Stimulated activated CD4-positive, alpha-beta T cell treated with anti-CD3 and anti-CD28 coated beads, Interleukin-12 subunit alpha, Interleukin-12 subunit beta, amount 100 ng/mL, for 4 hours (primary cell): ENCODE measurements at regions not wholly inside any gene's neighbourhood (a gene's known extent, or its start where the extent isn't known, plus 50 kb on each side); places are given as distances from the start of the nearest gene placed in this dataset.
"Not testable (repeated sequence)": the region's sequence is repeated elsewhere in the genome, so short reads cannot be mapped to it uniquely, and the experiment has no call there.

Experiments
- DNase-seq: peaks from one replicate; pipeline ENCODE4 v3.0.0-alpha.2; 2020

DNA sequence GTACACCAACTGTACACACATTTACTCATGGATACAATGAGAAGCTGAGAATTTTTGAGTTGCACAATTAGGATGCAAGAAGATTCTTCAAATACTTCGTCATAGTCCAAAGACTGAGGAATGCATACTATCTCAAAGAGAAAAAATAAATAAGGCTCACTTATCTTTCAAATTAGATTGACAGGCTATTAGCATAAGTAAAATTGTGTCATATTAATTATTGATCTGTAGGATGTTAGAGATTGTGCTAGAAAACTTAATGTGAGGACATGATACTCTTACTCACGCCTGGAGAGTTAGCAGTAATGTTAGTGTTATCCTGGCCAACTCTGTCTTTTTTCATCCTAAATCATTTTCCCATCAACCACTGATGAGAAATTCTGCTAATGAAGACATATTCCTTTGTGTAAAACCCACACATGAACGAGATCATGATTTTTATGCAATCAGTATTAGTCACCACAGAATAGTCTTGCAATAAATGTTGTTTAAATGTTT is 659.0 kb downstream of the LTN1 start:
- no peak for DNase-seq

DNA sequence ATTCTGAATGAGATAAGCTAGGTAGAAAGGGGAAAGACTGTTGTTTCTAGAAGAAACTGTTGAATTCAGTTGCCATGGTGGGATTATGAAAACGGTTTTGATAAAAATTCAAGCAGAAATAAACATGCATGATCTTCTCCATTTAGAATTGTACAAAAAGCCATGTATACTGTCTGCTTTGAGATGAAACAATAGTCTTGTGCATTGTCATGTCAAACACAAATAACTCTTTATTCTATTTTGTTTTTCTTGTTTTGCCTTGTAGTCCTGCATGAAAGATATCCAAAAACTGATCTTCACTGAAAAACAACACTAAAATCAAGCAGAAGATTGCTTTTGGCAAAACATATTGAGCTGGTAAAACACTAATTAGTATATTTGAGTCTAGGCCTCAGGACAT is 659.9 kb downstream of the LTN1 start:
- no peak for DNase-seq

DNA sequence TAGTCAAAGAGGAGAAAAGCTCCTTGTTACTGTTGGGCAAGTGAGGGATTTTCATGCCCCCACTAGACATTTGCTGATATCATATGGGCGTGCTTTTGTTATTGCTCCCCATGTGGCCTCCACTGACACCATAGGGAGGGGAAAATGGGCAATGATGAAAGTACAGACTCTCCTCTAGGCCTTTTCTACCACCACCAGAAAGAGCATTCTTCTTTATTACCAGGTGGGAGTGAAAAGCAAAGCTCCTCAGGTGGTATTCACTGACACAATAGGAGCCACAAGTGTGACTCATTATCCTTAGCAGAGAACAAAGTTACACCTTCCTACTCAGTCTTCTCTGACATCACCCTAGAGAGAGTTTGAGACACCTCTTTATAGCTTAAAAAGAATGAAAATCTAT is 667.1 kb downstream of the LTN1 start:
- DNase-seq: no peak

DNA sequence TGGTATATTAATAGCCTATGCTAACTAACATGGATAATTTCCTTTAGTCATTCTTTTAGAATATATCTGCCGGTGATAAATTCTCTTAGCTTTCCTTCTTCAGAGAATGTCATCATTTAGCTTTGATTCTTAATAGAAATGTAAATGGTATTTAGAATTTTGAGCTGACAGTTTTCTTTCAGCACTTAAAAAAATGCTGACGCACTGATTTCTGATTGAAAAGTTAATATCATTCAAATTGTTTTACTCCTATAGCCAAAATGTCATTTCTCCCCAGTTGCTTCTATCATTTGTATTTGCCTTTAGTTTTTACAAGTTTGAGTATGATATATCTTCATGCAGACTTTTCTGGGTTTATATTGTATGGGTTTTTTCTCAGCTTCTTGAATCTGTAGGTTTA is 668.0 kb downstream of the LTN1 start:
- DNase-seq: no peak

DNA sequence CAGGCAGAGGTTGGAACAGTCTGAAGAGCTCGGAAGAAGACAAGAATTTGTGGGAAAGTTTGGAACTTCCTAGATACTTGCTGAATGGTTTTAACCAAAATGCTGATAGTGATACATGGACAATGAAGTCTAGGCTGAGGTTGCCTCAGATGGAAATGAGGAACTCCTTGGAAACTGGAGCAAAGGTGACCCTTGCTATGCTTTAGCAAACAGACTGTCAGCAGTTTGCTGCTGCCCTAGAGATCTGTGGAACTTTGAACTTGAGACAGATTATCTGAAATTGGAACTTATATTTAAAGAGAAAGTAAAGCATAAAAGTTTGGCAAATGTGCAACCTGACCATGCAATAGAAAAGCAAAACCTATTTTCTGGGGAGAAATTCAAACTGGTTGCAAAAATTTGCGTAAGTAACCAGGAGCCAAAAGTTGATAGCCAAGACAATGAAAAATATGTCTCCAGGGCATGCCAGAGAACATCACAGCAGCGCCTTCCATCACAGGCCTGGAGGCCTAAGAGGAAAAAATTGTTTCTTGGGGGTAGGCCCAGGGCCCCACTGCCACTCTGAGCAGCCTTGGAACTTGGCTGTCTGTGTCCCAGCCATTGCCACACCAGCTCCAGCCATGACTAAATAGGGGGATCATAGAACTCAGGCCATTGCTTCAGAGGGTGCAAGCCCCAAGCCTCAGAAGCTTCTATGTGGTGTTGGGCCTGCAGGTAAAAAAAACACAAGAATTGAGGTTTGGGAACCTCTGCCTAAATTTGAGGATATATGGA is 675.3 kb downstream of the LTN1 start:
- DNase-seq: no peak

DNA sequence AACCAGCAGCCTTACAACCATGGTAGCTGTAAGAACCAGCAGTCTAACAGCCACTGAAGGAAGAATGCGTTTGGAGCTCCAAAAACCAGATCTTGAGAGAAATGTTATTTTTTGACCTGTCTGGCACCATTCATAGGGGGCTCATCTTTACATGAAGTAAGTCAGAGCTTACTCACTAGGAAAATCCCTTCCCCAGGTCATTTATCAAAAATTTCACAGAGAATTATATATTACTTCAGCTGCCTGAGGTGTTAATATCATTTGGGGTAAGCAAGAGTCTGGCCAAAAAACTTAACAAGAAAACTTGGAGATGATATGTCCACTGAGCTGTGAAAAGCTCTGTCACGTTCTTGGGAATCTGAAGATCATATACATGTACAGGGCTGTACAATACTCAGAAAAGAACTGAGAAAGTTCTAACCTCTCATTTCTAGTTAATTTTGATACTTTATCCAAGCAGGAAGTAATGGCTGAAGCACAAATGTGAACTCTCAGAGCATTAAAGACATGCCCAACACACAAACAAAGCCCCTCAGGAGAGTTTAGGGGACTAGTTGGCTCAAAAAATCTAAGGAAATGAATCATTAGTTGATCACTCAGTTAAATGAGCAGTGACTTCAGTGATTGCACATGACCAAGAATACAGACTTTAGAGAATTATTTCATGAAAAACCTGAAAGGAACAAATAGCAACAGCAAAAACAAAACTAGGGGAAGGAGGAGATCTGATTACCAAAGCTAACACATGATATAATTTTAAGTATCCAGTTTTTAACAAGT is 681.1 kb downstream of the LTN1 start:
- no peak for DNase-seq

DNA sequence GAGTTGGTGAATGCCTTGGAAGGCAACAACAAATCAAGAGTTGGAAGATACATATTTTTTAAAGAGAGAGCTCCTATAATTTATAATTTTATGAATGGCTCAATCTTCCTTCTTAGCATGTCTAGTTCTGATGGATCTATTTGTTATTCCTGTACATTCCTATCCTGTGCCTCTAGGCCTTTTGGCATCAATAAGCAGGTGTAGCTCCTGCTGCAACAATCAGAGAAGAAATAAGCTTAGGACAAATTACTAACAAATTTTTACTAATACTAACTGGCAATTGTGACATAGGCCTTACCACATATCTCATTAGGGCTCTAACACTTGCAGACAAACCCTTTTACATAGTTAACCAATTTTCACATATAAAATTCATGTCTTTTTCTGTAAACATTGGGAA is 682.0 kb downstream of the LTN1 start:
- no peak for DNase-seq

DNA sequence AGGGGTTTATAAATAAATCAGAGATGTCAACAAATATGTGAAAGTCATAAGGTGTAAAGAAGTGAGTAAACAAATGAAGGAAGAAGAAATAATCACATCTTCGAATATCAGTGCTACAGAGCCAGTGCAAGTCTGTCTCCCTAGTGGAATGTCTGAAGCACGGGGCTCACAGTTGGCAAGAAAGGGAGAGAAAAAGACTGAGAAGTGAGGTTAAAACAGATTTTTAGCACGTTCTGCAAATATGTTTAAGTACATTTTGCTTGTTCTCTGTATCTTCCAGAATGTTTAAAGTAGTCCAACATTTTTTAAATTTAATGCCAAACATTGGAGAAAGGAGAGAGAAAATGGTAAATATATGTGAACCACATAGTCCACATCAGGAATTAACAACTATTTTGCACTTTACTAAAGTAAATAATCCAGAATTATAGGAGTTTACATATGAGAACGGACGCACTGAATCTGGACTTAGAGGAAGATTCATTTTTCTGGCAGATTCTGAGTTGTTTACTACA is 682.4 kb downstream of the LTN1 start:
- DNase-seq: no peak

DNA sequence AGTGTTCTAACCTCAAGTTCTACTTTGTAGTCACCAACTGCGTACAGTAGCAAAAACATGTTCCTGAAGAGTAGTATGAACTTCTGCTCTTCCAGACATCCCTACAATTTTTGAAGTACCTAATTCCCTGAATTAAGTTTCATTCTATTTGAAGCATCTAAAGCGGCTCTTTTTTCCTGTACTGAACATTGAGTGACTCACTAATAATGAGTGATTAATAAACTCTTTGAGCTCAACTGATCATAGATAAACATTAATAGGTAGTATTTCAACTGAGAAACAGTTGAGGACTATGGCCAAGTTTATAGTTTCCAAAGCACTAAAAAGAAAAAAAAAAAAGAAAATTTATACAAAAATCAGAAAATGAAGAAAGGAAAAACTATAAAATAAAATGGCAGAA is 683.1 kb downstream of the LTN1 start:
- DNase-seq: no peak

DNA sequence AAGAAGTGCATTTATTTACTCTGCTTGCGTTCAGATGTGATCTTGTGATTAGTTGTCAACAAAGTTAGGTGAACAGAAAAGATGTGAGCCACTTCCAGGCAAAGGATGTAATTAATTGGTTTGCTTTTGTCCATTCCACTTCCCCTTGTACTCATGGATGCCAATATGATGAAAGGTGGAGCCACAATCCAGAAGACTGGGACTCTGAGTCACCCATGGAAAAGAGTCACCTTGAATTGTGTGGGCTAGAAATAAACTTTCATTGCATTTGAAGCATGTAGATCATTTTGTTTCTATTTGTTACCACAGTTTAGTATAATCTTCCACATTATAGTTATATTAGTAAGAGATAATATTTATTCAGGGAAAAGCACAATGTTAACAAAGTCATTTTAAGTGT is 684.2 kb downstream of the LTN1 start:
- no peak for DNase-seq

DNA sequence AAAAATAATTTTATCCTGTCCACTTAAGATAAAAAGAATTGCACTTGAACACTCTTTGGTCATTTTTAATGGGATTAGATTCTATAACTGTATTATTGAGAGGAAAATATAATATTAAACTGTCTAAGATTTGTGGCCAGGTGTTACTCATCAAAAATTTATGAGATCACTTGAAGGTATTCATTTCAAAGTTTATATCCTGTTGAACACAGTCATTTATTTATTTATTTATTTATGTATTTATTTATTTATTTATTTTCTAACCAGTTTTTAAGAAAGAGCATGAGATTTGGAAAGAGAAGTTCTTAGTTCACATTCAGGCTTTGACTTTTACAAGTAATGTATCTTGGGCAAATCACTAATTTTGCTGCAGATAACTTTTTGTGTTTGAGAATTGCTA is 692.7 kb downstream of the LTN1 start:
- no peak for DNase-seq

DNA sequence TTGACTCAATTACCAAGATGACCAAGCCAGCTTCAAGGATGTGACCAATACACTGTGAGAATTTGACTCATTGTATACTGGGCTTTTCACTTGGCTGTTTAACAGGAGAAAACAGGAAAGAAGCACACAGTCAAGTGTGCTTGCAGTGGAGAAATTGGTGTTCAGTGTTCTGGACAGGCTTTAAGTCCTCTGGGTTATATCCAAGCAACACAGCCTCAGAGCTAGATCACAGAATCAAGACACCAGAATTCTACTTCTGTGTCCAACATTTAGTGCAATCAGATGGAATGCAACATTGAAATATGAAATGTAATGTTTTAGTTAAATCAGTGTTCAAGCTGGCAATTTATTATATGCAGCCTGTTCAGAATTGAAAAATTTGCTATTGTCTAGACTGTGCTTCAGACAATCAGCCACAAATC is 694.4 kb downstream of the LTN1 start:
- DNase-seq: no peak

DNA sequence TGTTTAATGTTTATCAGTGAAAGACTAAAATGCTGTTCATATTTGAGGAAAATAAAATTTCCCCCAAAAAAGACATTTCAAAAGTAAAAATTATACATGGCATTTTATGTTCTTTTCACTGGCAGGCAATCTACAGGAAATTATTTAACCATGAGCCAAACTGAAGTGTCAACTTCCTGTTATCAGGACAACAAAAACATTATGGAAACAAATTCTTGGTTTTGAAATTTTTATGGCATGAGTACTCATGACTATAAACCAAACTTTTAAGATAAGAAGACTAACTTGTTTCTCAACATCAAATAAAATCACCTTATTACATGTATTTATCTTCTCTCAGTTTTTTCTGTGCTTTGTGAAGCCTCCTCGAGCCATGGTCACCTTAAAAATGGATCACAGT is 698.6 kb downstream of the LTN1 start:
- no peak for DNase-seq

DNA sequence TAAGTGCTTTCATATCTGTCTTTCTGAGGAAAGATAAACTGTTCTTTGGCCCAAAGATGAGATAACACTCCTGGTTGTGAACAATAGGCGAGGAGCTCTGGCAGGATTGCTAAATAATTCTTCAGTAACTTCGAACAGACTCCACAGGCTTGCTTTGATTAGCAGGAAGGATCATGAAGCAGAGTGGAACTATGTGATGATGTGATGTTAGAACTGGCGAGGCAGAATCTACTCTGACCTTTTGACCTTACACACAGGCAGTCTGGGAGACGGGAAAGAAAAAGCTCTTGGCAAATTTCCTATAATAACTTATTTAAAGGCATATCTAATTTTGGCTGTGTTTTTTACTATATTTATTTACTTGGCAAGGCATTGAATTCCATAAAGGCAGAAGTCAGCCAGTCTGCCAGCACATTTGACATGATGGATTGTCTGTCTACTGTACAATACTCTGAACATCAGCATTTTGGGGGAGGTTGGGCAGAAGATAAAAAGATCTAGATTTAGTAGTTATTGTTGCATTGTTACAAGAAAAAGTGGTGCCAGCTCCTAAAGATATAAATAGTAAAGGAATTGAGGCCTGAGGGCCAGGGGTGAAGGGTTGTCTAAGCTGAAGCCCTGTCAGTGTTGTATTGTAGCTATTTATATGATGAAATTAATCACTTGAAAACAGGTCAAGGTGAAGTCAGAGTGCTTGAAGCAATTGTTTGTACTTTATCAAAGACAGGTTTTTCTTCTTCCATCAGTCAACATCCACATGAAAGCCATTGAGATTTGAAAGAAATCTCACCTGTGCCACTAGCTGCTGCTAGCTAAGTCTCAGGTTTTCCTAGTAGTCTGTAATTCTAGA is 708.8 kb downstream of the LTN1 start:
- no peak for DNase-seq

DNA sequence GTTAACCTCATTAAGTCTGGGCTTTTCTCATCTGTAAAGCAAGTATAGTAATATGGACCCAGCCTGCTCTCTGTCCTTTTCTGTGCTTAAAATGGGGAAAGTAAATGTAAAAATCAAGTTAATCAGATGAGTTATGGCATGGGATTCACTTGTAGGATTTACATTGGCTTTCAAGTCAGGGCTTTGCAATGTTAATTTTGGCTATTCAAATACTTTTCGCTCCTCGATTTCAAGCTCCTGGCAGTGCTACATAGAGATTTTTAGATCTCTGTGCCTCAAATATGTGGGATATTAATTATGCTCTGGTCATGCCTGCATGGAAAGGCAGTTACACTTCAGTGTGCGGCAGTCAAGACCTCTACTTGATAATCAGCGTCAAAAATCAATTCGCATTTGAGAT is 709.8 kb downstream of the LTN1 start:
- no peak for DNase-seq

DNA sequence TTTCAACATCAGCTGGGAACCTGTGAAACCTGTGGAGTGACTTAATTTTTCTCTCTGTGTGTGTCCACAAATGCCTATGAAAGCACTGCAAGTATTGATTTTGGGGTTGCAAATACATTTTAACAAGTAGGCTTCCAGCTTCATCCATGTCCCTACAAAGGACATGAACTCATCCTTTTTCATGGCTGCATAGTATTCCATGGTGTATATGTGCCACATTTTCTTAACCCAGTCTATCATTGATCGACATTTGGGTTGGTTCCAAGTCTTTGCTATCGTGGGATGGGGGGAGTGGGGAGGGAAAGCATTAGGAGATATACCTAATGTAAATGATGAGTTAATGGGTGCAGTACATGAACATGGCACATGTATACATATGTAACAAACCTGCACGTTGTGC is 711.3 kb downstream of the LTN1 start:
- not testable (repeated sequence) for DNase-seq

DNA sequence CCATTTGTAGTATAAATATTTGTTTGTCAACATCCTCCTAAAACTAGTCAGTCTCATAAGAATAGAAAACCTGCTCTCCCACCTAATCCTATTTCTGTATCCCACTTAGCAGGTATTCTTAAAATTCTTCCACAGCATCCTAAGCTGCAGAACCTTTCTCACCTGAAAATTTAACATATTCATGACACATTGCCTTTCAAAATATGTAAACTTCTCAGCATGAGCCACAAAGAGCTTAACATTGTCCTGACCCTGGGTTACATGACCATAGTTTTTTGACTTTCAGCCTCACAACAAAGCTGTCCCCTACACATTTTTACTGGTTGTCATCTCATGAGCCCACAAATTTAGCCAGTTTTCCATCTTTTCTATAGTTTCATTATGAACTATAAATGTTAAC is 712.1 kb downstream of the LTN1 start:
- no peak for DNase-seq

DNA sequence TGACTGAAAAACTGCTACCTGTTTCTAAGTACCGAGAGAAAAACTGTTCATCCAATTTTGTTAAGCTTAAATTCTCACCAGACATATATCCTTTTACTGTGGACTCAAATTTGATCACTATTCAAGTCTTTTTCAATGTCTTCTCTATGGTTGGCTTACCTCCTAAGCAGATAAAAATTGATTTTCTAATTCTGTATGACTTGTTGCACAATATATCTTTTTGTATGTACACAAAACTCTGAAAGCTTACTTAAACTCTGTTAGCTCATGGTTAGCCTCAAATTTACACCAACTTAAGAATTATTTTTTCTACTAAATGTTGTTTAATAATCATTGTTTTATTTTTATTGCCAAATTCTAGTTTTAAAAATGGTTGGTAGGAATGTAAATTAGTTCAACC is 715.4 kb downstream of the LTN1 start:
- DNase-seq: no peak

DNA sequence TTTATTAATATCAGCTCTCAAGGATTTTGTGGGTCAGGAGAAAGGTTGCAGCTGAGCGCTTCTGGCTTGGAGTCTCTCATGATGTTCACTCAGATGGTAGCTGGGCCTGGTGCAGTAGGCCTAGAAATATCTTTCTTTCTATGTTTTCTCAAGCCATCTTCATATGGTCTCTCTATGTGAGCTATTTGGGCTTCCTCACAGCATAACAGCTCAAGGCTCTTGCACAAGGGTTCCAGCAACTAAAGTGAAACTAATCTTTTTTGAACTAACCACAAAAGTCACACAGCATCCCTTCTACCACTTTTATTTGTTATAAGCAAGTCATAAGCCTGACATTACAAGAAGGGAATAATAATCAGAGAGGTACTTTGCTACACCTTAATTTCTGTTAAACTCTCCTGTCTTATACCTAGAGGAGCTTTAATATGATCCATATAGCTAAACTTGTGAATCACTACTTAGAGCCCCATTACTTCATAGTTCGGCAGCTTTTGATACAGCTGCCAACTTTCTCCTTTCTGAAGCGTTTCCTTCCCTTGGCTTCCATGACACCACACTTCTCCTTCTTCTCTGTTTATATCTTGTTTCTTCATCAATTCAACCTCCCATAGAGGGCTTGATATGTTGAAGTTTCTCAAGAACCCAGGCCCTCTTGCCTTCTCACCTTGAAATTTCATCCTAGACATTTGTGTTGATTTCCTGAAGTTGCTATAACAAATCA is 720.2 kb downstream of the LTN1 start:
- DNase-seq: no peak

DNA sequence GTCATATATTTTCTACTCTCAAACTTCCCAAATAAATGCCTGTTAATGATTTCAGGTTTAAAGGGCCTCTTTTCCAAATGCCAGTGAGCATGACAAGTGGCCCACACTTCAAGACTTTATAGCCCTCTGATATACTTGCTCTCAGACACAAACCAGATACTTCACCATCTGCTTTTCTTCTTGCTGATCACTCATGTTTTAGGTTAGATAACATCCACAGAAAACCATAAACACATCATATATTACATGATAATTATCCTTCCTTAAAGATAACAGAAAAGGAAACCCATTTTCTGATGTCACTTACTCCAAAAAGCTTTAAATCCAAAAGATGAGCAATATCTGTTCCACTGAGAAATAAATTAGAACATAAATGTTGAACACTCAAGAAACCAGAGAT is 723.5 kb downstream of the LTN1 start:
- no peak for DNase-seq

DNA sequence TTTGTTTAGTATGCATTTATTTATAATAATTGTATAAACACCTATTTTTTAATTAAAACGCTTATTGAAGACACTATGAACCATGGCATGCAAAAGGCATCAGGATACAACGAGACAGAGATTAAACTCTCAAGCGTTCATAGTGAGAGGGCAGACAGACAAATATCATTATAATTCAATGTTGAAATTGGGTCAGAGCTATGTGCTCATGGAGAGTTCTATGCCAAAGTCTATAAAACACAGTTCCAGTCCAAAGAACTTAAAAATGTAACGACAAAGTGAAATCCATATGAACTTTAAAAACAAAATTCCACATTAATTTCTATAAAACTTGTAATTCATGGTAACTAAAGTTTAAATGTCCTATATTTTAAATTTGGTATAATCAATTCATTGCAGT is 724.0 kb downstream of the LTN1 start:
- no peak for DNase-seq

DNA sequence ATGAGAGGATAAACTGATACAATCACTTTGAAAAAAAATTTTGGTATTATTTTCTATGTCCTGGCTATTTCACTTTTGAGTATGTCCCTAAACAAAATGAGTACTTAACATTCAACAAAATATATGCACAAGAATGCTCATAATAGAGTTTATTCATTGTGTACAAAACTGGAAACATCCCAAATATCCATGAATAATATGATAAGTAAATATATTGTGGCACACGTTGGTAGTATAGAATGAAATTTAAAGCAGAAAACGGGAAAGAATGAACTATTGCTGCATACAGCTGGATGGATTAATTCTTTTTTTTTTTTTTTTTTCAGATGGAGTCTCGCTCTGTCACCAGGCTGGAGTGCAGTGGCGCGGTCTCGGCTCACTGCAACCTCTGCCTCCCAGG is 725.2 kb downstream of the LTN1 start:
- no peak for DNase-seq

DNA sequence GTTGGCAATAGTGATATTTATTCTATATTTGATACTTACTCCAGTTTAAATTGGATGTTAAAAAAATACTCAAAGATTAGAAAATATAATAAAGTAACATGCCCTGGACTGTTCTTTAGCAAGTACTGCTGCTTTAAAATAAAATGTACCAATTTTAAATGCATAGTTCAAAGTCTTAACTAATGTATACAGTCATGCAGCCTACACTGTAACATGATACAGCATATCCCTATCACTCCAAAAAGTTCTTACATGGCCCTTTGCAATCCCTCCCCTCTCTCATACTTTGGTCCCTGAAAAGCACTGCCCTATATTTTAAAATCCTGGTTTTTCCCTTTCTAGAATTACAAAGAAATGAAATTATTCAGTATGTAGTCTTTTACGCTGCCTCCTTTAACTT is 726.6 kb downstream of the LTN1 start:
- DNase-seq: no peak
